Gastroesophageal sphincter (tissue), 4 donors: ENCODE measurements at regions not wholly inside any gene's neighbourhood (a gene's known extent, or its start where the extent isn't known, plus 50 kb on each side); places are given as distances from the start of the nearest gene placed in this dataset.
"Not testable (repeated sequence)": the region's sequence is repeated elsewhere in the genome, so short reads cannot be mapped to it uniquely, and the experiment has no call there.

Experiments used
- ATAC-seq: fragments of 150-250 bp; one replicate; pipeline ENCODE4 v1.9.1; 2016; ENCODE audit warnings: mild to moderate bottlenecking, moderate library complexity
- H3K27ac ChIP-seq, 4 donors: fragments of 200-600 bp; sonication (generic) in 3 of 4; 1 replicate in 3 of 4; 2 replicates in 1 of 4; pipeline ENCODE4 v1.5.1; 2016 to 2019
- H3K27me3 ChIP-seq: fragments of 200-600 bp; sonication (generic); one replicate; pipeline ENCODE4 v1.5.1; 2019
- H3K36me3 ChIP-seq, 2 donors: fragments of 200-600 bp; sonication (generic); one replicate each; pipeline ENCODE4 v1.5.1; 2019; ENCODE audit warnings: control low read depth in 1 of 2
- H3K4me1 ChIP-seq, 3 donors: fragments of 200-600 bp; sonication (generic); 1 replicate in 2 of 3; 2 replicates in 1 of 3; pipeline ENCODE4 v1.5.1; 2016 to 2019; ENCODE audit warnings: control low read depth in 2 of 3
- H3K4me3 ChIP-seq, 2 donors: fragments of 200-600 bp; sonication (generic); one replicate each; pipeline ENCODE4 v1.5.1; 2019; ENCODE audit warnings: mild to moderate bottlenecking in 1 of 2, moderate library complexity in 1 of 2
- H3K9me3 ChIP-seq, 3 donors: fragments of 200-600 bp; sonication (generic); one replicate each; pipeline ENCODE4 v1.5.1; 2017 to 2019; ENCODE audit warnings: control low read depth in 2 of 3
- EP300 ChIP-seq: sonication (generic); formaldehyde crosslinking; IDR thresholded peaks from one replicate; pipeline ENCODE4 v1.6.1; 2017; ENCODE audit warnings: antibody characterized with exemption, mild to moderate bottlenecking
- POLR2A ChIP-seq, 2 donors: fragments of 450-650 bp; IDR thresholded peaks; one replicate each; pipeline ENCODE4 v1.6.1; 2017; ENCODE audit warnings: antibody characterized with exemption in 2 of 2, mild to moderate bottlenecking in 2 of 2, moderate library complexity in 1 of 2
- POLR2AphosphoS5 ChIP-seq: sonication (generic); formaldehyde crosslinking; IDR thresholded peaks from one replicate; pipeline ENCODE4 v1.6.1; 2017; ENCODE audit warnings: antibody characterized with exemption
- WGBS, 2 donors: methylation state at CpG; one replicate each; pipeline ENCODE4 v1.1.5; 2018; ENCODE audit warnings: low coverage in 1 of 2; 5-methylcytosine and 5-hydroxymethylcytosine counted together
- TF ChIP-seq, protein P1 (sequence below), 4 experiments: fragments of 200-600 bp in 2 of 4; fragments of 450-650 bp in 2 of 4; sonication (generic) in 1 of 4; IDR thresholded peaks; one replicate each; pipeline ENCODE4 v1.5.1; 2017 to 2019; ENCODE audit warnings: antibody characterized with exemption in 4 of 4, mild to moderate bottlenecking in 2 of 4, moderate library complexity in 2 of 4

GRCh38 chr4:181890911-181891310 lies 352.3 kb upstream of the TENM3 start:
- ATAC-seq = no peak
- WGBS, 2 donors = 20 to 55% methylated on average over 1 to 2 of the region's 2 CpGs
- no peaks in the 10 kb centered on the region for H3K36me3 ChIP-seq

DNA sequence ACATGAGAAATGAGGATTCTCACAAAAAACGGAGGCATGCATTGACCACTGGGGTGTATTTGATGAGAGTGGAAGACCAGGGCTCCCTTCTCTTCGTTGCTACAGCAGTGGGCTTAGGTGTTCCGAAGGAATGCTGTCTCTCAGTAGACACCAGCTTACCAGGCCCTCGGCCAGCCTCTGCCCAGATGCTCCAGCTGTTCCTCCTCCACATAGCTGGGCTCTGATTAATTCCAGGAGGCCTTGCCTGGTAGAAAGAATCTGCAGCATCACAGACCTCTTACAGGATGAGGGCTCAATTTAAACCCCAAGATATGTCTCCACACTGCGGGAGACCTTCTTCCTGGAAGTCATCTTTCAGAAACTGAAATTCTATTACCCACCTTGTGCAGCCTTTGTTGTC lies 346.6 kb upstream of the TENM3 start:
- Histone ChIP-seq H3K4me1 (no peaks in the 10 kb centered on the region), H3K27ac (no peak overlapping the region), H3K36me3 (no peaks in the 10 kb centered on the region), H3K9me3 (no peaks in the 10 kb centered on the region), H3K27me3 (no peaks in the 10 kb centered on the region), H3K4me3 (no peak overlapping the region)
- ATAC-seq = no peak
- TF ChIP-seq, protein P1, sequence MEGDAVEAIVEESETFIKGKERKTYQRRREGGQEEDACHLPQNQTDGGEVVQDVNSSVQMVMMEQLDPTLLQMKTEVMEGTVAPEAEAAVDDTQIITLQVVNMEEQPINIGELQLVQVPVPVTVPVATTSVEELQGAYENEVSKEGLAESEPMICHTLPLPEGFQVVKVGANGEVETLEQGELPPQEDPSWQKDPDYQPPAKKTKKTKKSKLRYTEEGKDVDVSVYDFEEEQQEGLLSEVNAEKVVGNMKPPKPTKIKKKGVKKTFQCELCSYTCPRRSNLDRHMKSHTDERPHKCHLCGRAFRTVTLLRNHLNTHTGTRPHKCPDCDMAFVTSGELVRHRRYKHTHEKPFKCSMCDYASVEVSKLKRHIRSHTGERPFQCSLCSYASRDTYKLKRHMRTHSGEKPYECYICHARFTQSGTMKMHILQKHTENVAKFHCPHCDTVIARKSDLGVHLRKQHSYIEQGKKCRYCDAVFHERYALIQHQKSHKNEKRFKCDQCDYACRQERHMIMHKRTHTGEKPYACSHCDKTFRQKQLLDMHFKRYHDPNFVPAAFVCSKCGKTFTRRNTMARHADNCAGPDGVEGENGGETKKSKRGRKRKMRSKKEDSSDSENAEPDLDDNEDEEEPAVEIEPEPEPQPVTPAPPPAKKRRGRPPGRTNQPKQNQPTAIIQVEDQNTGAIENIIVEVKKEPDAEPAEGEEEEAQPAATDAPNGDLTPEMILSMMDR (IDR thresholded peaks at IDR 0.05) = no peak
- TF ChIP-seq POLR2AphosphoS5 = no peak
- no peak for TF ChIP-seq EP300
- TF ChIP-seq POLR2A (IDR thresholded peaks at IDR 0.05) = no peak
- WGBS, 2 donors = 66 to 96% methylated on average over 3 to 4 of the region's 5 CpGs

More at GRCh38 chr4:181890911-181891310, 352.3 kb upstream of the TENM3 start:
- no peaks in the 10 kb centered on the region for H3K4me1 ChIP-seq
- TF ChIP-seq POLR2A (IDR thresholded peaks at IDR 0.05) = no peak
- TF ChIP-seq, protein P1 (IDR thresholded peaks at IDR 0.05) = no peak
- TF ChIP-seq POLR2AphosphoS5 = no peak
- no peak for TF ChIP-seq EP300
- H3K27ac ChIP-seq = no peak overlapping the region
- no peaks in the 10 kb centered on the region for H3K9me3 ChIP-seq
- H3K27me3 ChIP-seq = no peaks in the 10 kb centered on the region
- no peak overlapping the region for H3K4me3 ChIP-seq

DNA sequence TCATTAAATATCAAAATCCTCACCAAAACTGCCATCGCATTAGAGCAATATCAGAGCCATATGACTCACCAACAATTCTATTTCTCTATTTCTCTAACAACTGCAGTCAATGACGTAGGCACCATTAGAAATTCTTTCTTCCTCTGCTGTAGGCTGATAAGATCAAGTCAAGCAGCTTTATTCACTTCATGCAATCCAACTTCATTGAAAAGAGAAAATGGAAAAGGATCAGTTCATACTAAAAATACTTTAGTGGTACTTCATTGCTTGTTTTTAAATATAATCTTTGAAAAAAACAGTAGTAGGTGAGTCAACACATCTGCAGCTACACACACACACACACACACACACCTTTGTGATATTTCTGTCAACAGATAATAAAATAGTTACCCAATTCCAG lies 345.3 kb upstream of the TENM3 start:
- Histone ChIP-seq H3K4me3 (no peak overlapping the region), H3K36me3 (no peaks in the 10 kb centered on the region), H3K27me3 (no peaks in the 10 kb centered on the region), H3K27ac (no peak overlapping the region), H3K4me1 (no peaks in the 10 kb centered on the region), H3K9me3 (no peaks in the 10 kb centered on the region)
- 72 to 78% methylated on average over 2 of the region's 2 CpGs for WGBS, 2 donors
- ATAC-seq = no peak
- no peak for TF ChIP-seq POLR2A (IDR thresholded peaks at IDR 0.05)
- no peak for TF ChIP-seq POLR2AphosphoS5
- TF ChIP-seq, protein P1 (IDR thresholded peaks at IDR 0.05) = no peak
- TF ChIP-seq EP300 = no peak

- not testable (repeated sequence) for H3K4me1 ChIP-seq, H3K36me3 ChIP-seq, ATAC-seq, H3K9me3 ChIP-seq, H3K27me3 ChIP-seq, H3K27ac ChIP-seq, H3K4me3 ChIP-seq
- 77 to 100% methylated on average over 2 of the region's 2 CpGs for WGBS, 2 donors
Measured at GRCh38 chr4:181902404-181902803, 340.8 kb upstream of the TENM3 start.

GRCh38 chr4:181905708-181906107 lies 337.5 kb upstream of the TENM3 start:
- H3K4me3 ChIP-seq = no peak overlapping the region
- no peak overlapping the region for H3K27ac ChIP-seq
- no peak for ATAC-seq
- TF ChIP-seq EP300 (no peak), POLR2AphosphoS5 (no peak), POLR2A (IDR thresholded peaks at IDR 0.05) (no peak)
- TF ChIP-seq, protein P1 (IDR thresholded peaks at IDR 0.05) = no peak
- H3K27me3 ChIP-seq = no peaks in the 10 kb centered on the region
- WGBS, 2 donors = 64 to 79% methylated on average over 2 to 4 of the region's 4 CpGs
- no peaks in the 10 kb centered on the region for H3K36me3 ChIP-seq
- peaks cover 0 to 12% (median 0%) of the 10 kb centered on the region in 3 donors for H3K4me1 ChIP-seq
- no peaks in the 10 kb centered on the region for H3K9me3 ChIP-seq
